GM12878 (cell line): ENCODE measurements at regions not wholly inside any gene's neighbourhood (a gene's known extent, or its start where the extent isn't known, plus 50 kb on each side); places are given as distances from the start of the nearest gene placed in this dataset.

Experiments
- ATAC-seq: fragments of 200-7000 bp; cut with Tn5 transposase; 3 replicates; pipeline ENCODE4 v1.9.1; 2020; ENCODE audit warnings: mild to moderate bottlenecking, moderate library complexity
- BruUV-seq: library from RNA; stranded (reverse); fragments of 400-500 nt; replicated peaks from 2 replicates; lab custom pipeline; 2021; lab: Mats Ljungman, UMichigan
- CTCF ChIA-PET: fragments of 300-600 bp; sonication (Branson Sonifier 250); formaldehyde crosslinking; extraction: SDS; loops from one replicate; lab custom pipeline; 2021; ENCODE audit warnings: inconsistent platforms; lab: Yijun Ruan, JAX
- POLR2A ChIA-PET: fragments of 350-600 bp; formaldehyde crosslinking; extraction: SDS; loops from one replicate; lab custom pipeline; 2021; ENCODE audit warnings: inconsistent platforms; lab: Charles Lee
- RAD21 ChIA-PET: fragments of 300-600 bp; sonication (Branson Sonifier 250); formaldehyde crosslinking; loops from one replicate; lab custom pipeline; 2023; ENCODE audit warnings: antibody characterized with exemption; ENCODE audit not compliant: unreplicated experiment; lab: Charles Lee
- SMC1A ChIA-PET: fragments of 300-600 bp; sonication (Branson Sonifier 250); formaldehyde crosslinking; loops from one replicate; lab custom pipeline; 2023; ENCODE audit not compliant: unreplicated experiment, uncharacterized antibody; lab: Charles Lee
- DNase-seq: peaks from one replicate; pipeline ENCODE4 v3.0.0-alpha.2; 2011; ENCODE audit warnings: low read depth, low spot score
- FAIRE-seq: peaks from 3 replicates; lab custom pipeline; 2011; peaks lifted over from hg19 to GRCh38; lab: Jason Lieb, UNC
- H2AFZ ChIP-seq: 2 replicates; pipeline ENCODE4 v1.6.0; 2011; ENCODE audit warnings: low read depth, low read length, control low read depth; ENCODE audit not compliant: control insufficient read depth
- H3K27ac ChIP-seq: 2 replicates; pipeline ENCODE4 v1.5.1; 2011; ENCODE audit warnings: control low read depth; ENCODE audit not compliant: control insufficient read depth, insufficient read depth
- H3K27me3 ChIP-seq, 2 experiments: replicated peaks in 1 of 2; 2 replicates each; pipeline versions ENCODE4 v1.6.0 to v1.6.1; 2011; ENCODE audit warnings: low read length in 1 of 2; ENCODE audit not compliant: control insufficient read depth in 2 of 2, insufficient read depth in 2 of 2
- H3K36me3 ChIP-seq, 2 experiments: 2 replicates each; pipeline ENCODE4 v1.5.1; 2011; ENCODE audit warnings: low read length in 1 of 2; ENCODE audit not compliant: control insufficient read depth in 2 of 2, insufficient read depth in 2 of 2
- H3K4me1 ChIP-seq: 2 replicates; pipeline ENCODE4 v1.6.1; 2011; ENCODE audit warnings: mild to moderate bottlenecking, low read length, moderate library complexity, mixed read lengths; ENCODE audit not compliant: control insufficient read depth, insufficient read depth
- H3K4me2 ChIP-seq: 2 replicates; pipeline ENCODE4 v1.6.0; 2011; ENCODE audit warnings: control low read depth; ENCODE audit not compliant: control insufficient read depth, insufficient read depth
- H3K4me3 ChIP-seq: fragments of 200-600 bp; sonication (generic); 2 replicates; pipeline ENCODE4 v1.5.1; 2016
- H3K79me2 ChIP-seq: 2 replicates; pipeline ENCODE4 v1.6.0; 2011; ENCODE audit warnings: low read length; ENCODE audit not compliant: control insufficient read depth, insufficient read depth
- H3K9ac ChIP-seq: 2 replicates; pipeline ENCODE4 v1.8.0; 2011; ENCODE audit warnings: low read length, control low read depth, mixed read lengths; ENCODE audit not compliant: control insufficient read depth, insufficient read depth
- H3K9me3 ChIP-seq: replicated peaks from 3 replicates; pipeline ENCODE4 v1.5.1; 2011; ENCODE audit warnings: mild to moderate bottlenecking, low read length; ENCODE audit not compliant: control insufficient read depth, insufficient read depth
- H4K20me1 ChIP-seq: 2 replicates; pipeline ENCODE4 v1.6.0; 2011; ENCODE audit not compliant: control insufficient read depth, insufficient read depth
- BCL11A ChIP-seq: IDR thresholded peaks from 2 replicates; pipeline ENCODE4 v1.6.1; 2011; ENCODE audit warnings: low read depth, low read length
- BHLHE40 ChIP-seq, 2 experiments: fragments of 450-650 bp in 1 of 2; IDR thresholded peaks; 2 replicates each; pipeline ENCODE4 v1.6.1; 2011 to 2017; ENCODE audit warnings: low read depth in 2 of 2, borderline replicate concordance in 1 of 2, improper control_type of control experiment in 1 of 2, low read length in 1 of 2, mild to moderate bottlenecking in 1 of 2
- CEBPB ChIP-seq, 2 experiments: fragments of 150-350 bp in 1 of 2; IDR thresholded peaks; 2 replicates each; pipeline ENCODE4 v1.6.1; 2012 to 2014; ENCODE audit warnings: low read depth in 2 of 2, low read length in 2 of 2, borderline replicate concordance in 1 of 2, inconsistent platforms in 1 of 2
- CREM ChIP-seq: IDR thresholded peaks from 2 replicates; pipeline ENCODE4 v1.6.1; 2014; ENCODE audit warnings: antibody characterized with exemption, low read depth
- HDAC6 ChIP-seq: fragments of 200-600 bp; sonication (generic); IDR thresholded peaks from one replicate; pipeline ENCODE4 v1.8.0; 2017; ENCODE audit warnings: antibody characterized with exemption; ENCODE audit not compliant: unreplicated experiment
- JUND ChIP-seq: IDR thresholded peaks from 2 replicates; pipeline ENCODE4 v1.6.1; 2012; ENCODE audit warnings: low read depth, mild to moderate bottlenecking, low read length, improper control_type of control experiment, moderate library complexity
- MEF2B ChIP-seq: fragments of 450-650 bp; IDR thresholded peaks from 2 replicates; pipeline ENCODE4 v1.6.1; 2018; ENCODE audit warnings: mild to moderate bottlenecking, moderate library complexity; ENCODE audit not compliant: partially characterized antibody, poor library complexity, severe bottlenecking
- NR2C2 ChIP-seq: IDR thresholded peaks from 2 replicates; pipeline ENCODE4 v1.6.1; 2011; ENCODE audit warnings: borderline replicate concordance, low read depth; ENCODE audit not compliant: control insufficient read depth, insufficient read length
- POLR2AphosphoS2 ChIP-seq: IDR thresholded peaks from 2 replicates; pipeline ENCODE4 v1.6.1; 2011; ENCODE audit warnings: low read depth, mild to moderate bottlenecking, low read length, improper control_type of control experiment, moderate library complexity
- PRDM15 ChIP-seq: fragments of 450-650 bp; formaldehyde crosslinking; IDR thresholded peaks from 2 replicates; pipeline ENCODE4 v1.4.0; 2020; ENCODE audit warnings: mild to moderate bottlenecking, moderate library complexity
- RCOR1 ChIP-seq: conservative IDR thresholded peaks from 2 replicates; pipeline ENCODE4 v1.6.1; 2012; ENCODE audit warnings: low read depth, low read length, improper control_type of control experiment
- RELA ChIP-seq: fragments of 450-650 bp; IDR thresholded peaks from 2 replicates; pipeline ENCODE4 v1.8.0; 2014; ENCODE audit warnings: borderline replicate concordance; ENCODE audit not compliant: partially characterized antibody
- SREBF2 ChIP-seq: IDR thresholded peaks from 2 replicates; pipeline ENCODE4 v1.6.1; 2012; ENCODE audit warnings: mild to moderate bottlenecking, low read length
- STAT1 ChIP-seq: fragments of 450-650 bp; conservative IDR thresholded peaks from 2 replicates; pipeline ENCODE4 v1.6.1; 2014; ENCODE audit warnings: antibody characterized with exemption, mild to moderate bottlenecking
- TAF1 ChIP-seq: IDR thresholded peaks from 2 replicates; pipeline ENCODE4 v1.6.1; 2011; ENCODE audit warnings: mild to moderate bottlenecking, low read depth, low read length, borderline replicate concordance
- TBL1XR1 ChIP-seq: IDR thresholded peaks from 2 replicates; pipeline ENCODE4 v1.6.1; 2012; ENCODE audit warnings: low read depth, low read length, improper control_type of control experiment
- in situ Hi-C: fragments of 300-500 bp; cut with MboI; formaldehyde crosslinking; loops from 9 replicates; pipeline ENCODE4 v1.14.3; 2018; ENCODE audit warnings: mixed read lengths
- intact Hi-C: fragments of 100-400 bp; cut with micrococcal nuclease; formaldehyde crosslinking; loops from one replicate; pipeline ENCODE4 v1.14.2; 2022; ENCODE audit not compliant: unreplicated experiment
- TF ChIP-seq, protein P1 (sequence below): fragments of 450-650 bp; IDR thresholded peaks from 2 replicates; pipeline ENCODE4 v1.6.1; 2018; ENCODE audit warnings: mild to moderate bottlenecking, low read depth, moderate library complexity; ENCODE audit not compliant: partially characterized antibody
- TF ChIP-seq, protein P2 (sequence below): IDR thresholded peaks from 2 replicates; pipeline ENCODE4 v1.6.1; 2011; ENCODE audit warnings: borderline replicate concordance, low read depth, mild to moderate bottlenecking, moderate library complexity, mixed read lengths, low read length; ENCODE audit not compliant: insufficient read depth; ENCODE audit errors: extremely low read length

DNA sequence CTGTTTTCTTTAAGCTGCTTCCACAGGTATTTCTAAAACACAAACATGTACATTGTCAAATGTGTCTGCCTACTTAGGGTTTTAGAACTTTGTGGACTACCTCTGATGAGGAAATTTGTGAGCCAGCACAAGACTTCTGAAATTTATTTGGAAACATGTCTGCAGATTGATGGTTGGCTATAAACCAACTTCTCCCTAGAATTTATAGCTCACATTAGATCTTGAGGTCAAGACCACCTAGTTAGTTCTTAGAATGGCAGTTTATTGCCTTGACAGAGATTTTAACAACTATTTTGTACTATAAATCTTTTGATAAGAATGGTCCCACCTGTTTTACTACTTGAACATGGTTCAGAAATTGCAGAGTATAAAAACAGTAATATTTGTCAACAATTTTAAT lies 72.7 kb upstream of the AADAT start (continued):
- TF ChIP-seq TBL1XR1 = no peak
- TF ChIP-seq SREBF2 = no peak
- no peak for TF ChIP-seq PRDM15 (CRISPR knock-in tag)

DNA sequence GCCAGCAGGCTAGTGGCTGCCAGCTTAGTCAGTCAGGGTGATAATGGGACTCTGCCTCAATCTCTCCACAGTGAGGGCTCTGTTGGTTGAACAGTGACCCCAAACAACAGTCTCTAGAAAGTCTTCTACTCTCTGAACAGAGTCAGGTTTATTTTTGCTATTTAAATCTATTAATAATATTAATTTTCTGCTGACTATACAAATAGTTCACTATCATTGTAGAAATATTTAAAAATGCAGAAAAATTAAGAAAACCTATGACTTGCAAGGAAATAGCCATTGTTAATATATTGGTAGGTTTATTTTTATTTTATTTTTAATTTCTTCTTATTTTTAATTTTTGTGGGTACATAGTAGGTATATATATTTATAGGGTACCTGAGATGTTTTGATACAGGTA lies 67.9 kb upstream of the AADAT start:
- no peaks in the 10 kb centered on the region for H3K4me1 ChIP-seq
- H3K9ac ChIP-seq = no peak overlapping the region
- H3K79me2 ChIP-seq = no peaks in the 10 kb centered on the region
- intact Hi-C loops = no loop called here
- CTCF ChIA-PET = no interaction called here
- FAIRE-seq (no peak), ATAC-seq (no peak), DNase-seq (no peak)
- H3K4me2 ChIP-seq = no peak overlapping the region
- POLR2A ChIA-PET = no interaction called here
- in situ Hi-C loops = no loop called here
- H3K36me3 ChIP-seq = no peaks in the 10 kb centered on the region
- no peaks in the 10 kb centered on the region for H3K27me3 ChIP-seq
- H4K20me1 ChIP-seq = no peaks in the 10 kb centered on the region
- H2AFZ ChIP-seq = no peak overlapping the region
- BruUV-seq = no TSS peak
- SMC1A ChIA-PET = no interaction called here
- H3K4me3 ChIP-seq = no peak overlapping the region
- H3K27ac ChIP-seq = no peak overlapping the region
- RAD21 ChIA-PET = no interaction called here
- H3K9me3 ChIP-seq = no peaks in the 10 kb centered on the region
- TF ChIP-seq CREM (no peak), TAF1 (no peak), RCOR1 (no peak), MEF2B (no peak), STAT1 (no peak), BCL11A (no peak), CEBPB (IDR thresholded peaks at IDR 0.05; ENCODE audit: borderline replicate concordance in 1 of 2, low read depth in 2 of 2, low read length in 2 of 2) (no peak), HDAC6 (no peak), JUND (no peak), RELA (no peak), POLR2AphosphoS2 (no peak), BHLHE40 (IDR thresholded peaks at IDR 0.05; ENCODE audit: borderline replicate concordance in 1 of 2, low read depth in 2 of 2, low read length in 1 of 2) (no peak), NR2C2 (no peak)
- TF ChIP-seq, protein P1, sequence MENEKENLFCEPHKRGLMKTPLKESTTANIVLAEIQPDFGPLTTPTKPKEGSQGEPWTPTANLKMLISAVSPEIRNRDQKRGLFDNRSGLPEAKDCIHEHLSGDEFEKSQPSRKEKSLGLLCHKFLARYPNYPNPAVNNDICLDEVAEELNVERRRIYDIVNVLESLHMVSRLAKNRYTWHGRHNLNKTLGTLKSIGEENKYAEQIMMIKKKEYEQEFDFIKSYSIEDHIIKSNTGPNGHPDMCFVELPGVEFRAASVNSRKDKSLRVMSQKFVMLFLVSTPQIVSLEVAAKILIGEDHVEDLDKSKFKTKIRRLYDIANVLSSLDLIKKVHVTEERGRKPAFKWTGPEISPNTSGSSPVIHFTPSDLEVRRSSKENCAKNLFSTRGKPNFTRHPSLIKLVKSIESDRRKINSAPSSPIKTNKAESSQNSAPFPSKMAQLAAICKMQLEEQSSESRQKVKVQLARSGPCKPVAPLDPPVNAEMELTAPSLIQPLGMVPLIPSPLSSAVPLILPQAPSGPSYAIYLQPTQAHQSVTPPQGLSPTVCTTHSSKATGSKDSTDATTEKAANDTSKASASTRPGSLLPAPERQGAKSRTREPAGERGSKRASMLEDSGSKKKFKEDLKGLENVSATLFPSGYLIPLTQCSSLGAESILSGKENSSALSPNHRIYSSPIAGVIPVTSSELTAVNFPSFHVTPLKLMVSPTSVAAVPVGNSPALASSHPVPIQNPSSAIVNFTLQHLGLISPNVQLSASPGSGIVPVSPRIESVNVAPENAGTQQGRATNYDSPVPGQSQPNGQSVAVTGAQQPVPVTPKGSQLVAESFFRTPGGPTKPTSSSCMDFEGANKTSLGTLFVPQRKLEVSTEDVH = no peak
- TF ChIP-seq, protein P2, sequence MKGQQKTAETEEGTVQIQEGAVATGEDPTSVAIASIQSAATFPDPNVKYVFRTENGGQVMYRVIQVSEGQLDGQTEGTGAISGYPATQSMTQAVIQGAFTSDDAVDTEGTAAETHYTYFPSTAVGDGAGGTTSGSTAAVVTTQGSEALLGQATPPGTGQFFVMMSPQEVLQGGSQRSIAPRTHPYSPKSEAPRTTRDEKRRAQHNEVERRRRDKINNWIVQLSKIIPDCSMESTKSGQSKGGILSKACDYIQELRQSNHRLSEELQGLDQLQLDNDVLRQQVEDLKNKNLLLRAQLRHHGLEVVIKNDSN = no peak
